Brain microvascular endothelial cell (primary cell): ENCODE measurements at regions not wholly inside any gene's neighbourhood (a gene's known extent, or its start where the extent isn't known, plus 50 kb on each side); places are given as distances from the start of the nearest gene placed in this dataset.
"Not testable (repeated sequence)": the region's sequence is repeated elsewhere in the genome, so short reads cannot be mapped to it uniquely, and the experiment has no call there.

Source experiments
- DNase-seq: peaks from one replicate; pipeline ENCODE4 v3.0.0-alpha.2; 2020
- H3K27ac ChIP-seq: fragments of 250-450 bp; sonication (Bioruptor Pico); 2 replicates; pipeline ENCODE4 v1.5.1; 2020; ENCODE audit warnings: mild to moderate bottlenecking, moderate library complexity
- H3K27me3 ChIP-seq: fragments of 250-450 bp; sonication (Bioruptor Pico); replicated peaks from 2 replicates; pipeline ENCODE4 v1.5.1; 2020; ENCODE audit warnings: mild to moderate bottlenecking
- H3K36me3 ChIP-seq: fragments of 250-450 bp; sonication (Bioruptor Pico); replicated peaks from 2 replicates; pipeline ENCODE4 v1.5.1; 2020; ENCODE audit warnings: mild to moderate bottlenecking
- H3K4me3 ChIP-seq: 2 replicates; pipeline ENCODE4 v1.5.1; 2011; ENCODE audit warnings: low read depth, mild to moderate bottlenecking, control low read depth, low read length, moderate library complexity
- CTCF ChIP-seq: IDR thresholded peaks from 2 replicates; pipeline ENCODE4 v1.5.1; 2011; ENCODE audit warnings: low read depth, mild to moderate bottlenecking, moderate library complexity, low read length, control low read depth, inconsistent platforms; ENCODE audit errors: missing control alignments
- in situ Hi-C: cut with HindIII; loops from 2 replicates; pipeline ENCODE4 v1.10.0; 2017; ENCODE audit warnings: low sequenced_read_pairs, low pct_ligation_motif_present

GRCh38 chr2:228767196-228767595 lies 503.9 kb downstream of the PID1 start:
- in situ Hi-C loops: no loop called here
- H3K4me3 ChIP-seq: no peak overlapping the region
- H3K27ac ChIP-seq: peak overlapping the region; percentile 39
- DNase-seq: peak; percentile 75
- no peak for TF ChIP-seq CTCF
- H3K27me3 ChIP-seq: no peaks in the 10 kb centered on the region
- H3K36me3 ChIP-seq: no peaks in the 10 kb centered on the region

- in situ Hi-C loops: no loop called here
- TF ChIP-seq CTCF: no peak
- no peak for DNase-seq
- Histone ChIP-seq H3K27me3 (no peaks in the 10 kb centered on the region), H3K36me3 (no peaks in the 10 kb centered on the region), H3K27ac (no peak overlapping the region), H3K4me3 (no peak overlapping the region)
These were observed 507.6 kb downstream of the PID1 start for GRCh38 chr2:228763379-228763981.

GRCh38 chr2:228762565-228762964 lies 508.5 kb downstream of the PID1 start:
- no peak for DNase-seq
- in situ Hi-C loops: no loop called here
- no peak for TF ChIP-seq CTCF
- H3K27ac ChIP-seq: no peak overlapping the region
- no peak overlapping the region for H3K4me3 ChIP-seq
- H3K27me3 ChIP-seq: no peaks in the 10 kb centered on the region
- H3K36me3 ChIP-seq: no peaks in the 10 kb centered on the region

GRCh38 chr2:228755661-228756060 lies 515.4 kb downstream of the PID1 start:
- H3K27me3 ChIP-seq, H3K36me3 ChIP-seq, in situ Hi-C loops, H3K27ac ChIP-seq, DNase-seq, H3K4me3 ChIP-seq: not testable (repeated sequence)

GRCh38 chr2:228747483-228747882 lies 523.6 kb downstream of the PID1 start:
- in situ Hi-C loops: no loop called here
- Histone ChIP-seq H3K27me3 (no peaks in the 10 kb centered on the region), H3K36me3 (no peaks in the 10 kb centered on the region), H3K4me3 (no peak overlapping the region), H3K27ac (no peak overlapping the region)
- DNase-seq: no peak
- no peak for TF ChIP-seq CTCF

- no peak for TF ChIP-seq CTCF
These were observed 532.3 kb downstream of the PID1 start for GRCh38 chr2:228738671-228739380.

More at GRCh38 chr2:228738671-228739380, 532.3 kb downstream of the PID1 start:
- no peak for DNase-seq
- Histone ChIP-seq H3K27ac (no peak overlapping the region), H3K4me3 (no peak overlapping the region), H3K27me3 (no peaks in the 10 kb centered on the region), H3K36me3 (no peaks in the 10 kb centered on the region)
- in situ Hi-C loops: no loop called here
